ENCODE measurements at regions not wholly inside any gene's neighbourhood (a gene's known extent, or its start where the extent isn't known, plus 50 kb on each side); places are given as distances from the start of the nearest gene placed in this dataset.
"Not testable (repeated sequence)": the region's sequence is repeated elsewhere in the genome, so short reads cannot be mapped to it uniquely, and the experiment has no call there.

GRCh38 chr10:10759806-10760205 is 257.9 kb upstream of the CELF2 start:
- DNase-seq, POLR2A ChIA-PET, H3K9me3 Mint-ChIP-seq, H3K36me3 Mint-ChIP-seq, H3K4me3 Mint-ChIP-seq, ATAC-seq, H3K27ac Mint-ChIP-seq, H3K4me1 Mint-ChIP-seq: not testable (repeated sequence)
- peaks cover 0 to 22% (median 3%) of the 10 kb centered on the region in 5 donors for H3K27me3 Mint-ChIP-seq

- no peak overlapping the region for H3K4me3 Mint-ChIP-seq
- POLR2A ChIA-PET, result no interaction called here
- no peaks in the 10 kb centered on the region for H3K36me3 Mint-ChIP-seq
- no peak for ATAC-seq
- H3K27ac Mint-ChIP-seq, result no peak overlapping the region
- H3K4me1 Mint-ChIP-seq, result no peaks in the 10 kb centered on the region
- H3K9me3 Mint-ChIP-seq, result no peaks in the 10 kb centered on the region
- DNase-seq, result no peak
- H3K27me3 Mint-ChIP-seq, result peaks cover 2 to 32% (median 3%) of the 10 kb centered on the region in 5 donors
Observed at GRCh38 chr10:10765017-10765416, 252.7 kb upstream of the CELF2 start.

- Mint-ChIP-seq H3K4me3 (no peak overlapping the region), H3K27me3 (peaks cover 4 to 21% (median 10%) of the 10 kb centered on the region in 5 donors), H3K4me1 (peaks cover 0 to 2% (median 0%) of the 10 kb centered on the region in 4 donors), H3K36me3 (peaks cover 0 to 5% (median 0%) of the 10 kb centered on the region in 3 donors), H3K27ac (no peak overlapping the region), H3K9me3 (no peaks in the 10 kb centered on the region)
- POLR2A ChIA-PET, result no interaction called here
- DNase-seq (no peak), ATAC-seq (no peak)
Observed at GRCh38 chr10:10772411-10772810, 245.3 kb upstream of the CELF2 start.

GRCh38 chr10:10772874-10773508 is 244.7 kb upstream of the CELF2 start:
- Mint-ChIP-seq H3K36me3 (peaks cover 0 to 5% (median 0%) of the 10 kb centered on the region in 3 donors), H3K4me3 (no peak overlapping the region), H3K27ac (no peak overlapping the region), H3K4me1 (peaks cover 0 to 2% (median 0%) of the 10 kb centered on the region in 4 donors), H3K9me3 (no peaks in the 10 kb centered on the region), H3K27me3 (peaks cover 8 to 26% (median 11%) of the 10 kb centered on the region in 5 donors)
- POLR2A ChIA-PET, result no interaction called here
- ATAC-seq (no peak), DNase-seq (no peak)

- Mint-ChIP-seq H3K27me3 (peaks cover 8 to 27% (median 11%) of the 10 kb centered on the region in 5 donors), H3K9me3 (no peaks in the 10 kb centered on the region)
- ATAC-seq, result no peak
Observed at GRCh38 chr10:10774416-10774815, 243.3 kb upstream of the CELF2 start.

GRCh38 chr10:10776363-10776762 is 241.3 kb upstream of the CELF2 start:
- peaks cover 0 to 2% (median 0%) of the 10 kb centered on the region in 4 donors for H3K4me1 Mint-ChIP-seq
- H3K9me3 Mint-ChIP-seq, result no peaks in the 10 kb centered on the region
- peaks cover 8 to 20% (median 13%) of the 10 kb centered on the region in 5 donors for H3K27me3 Mint-ChIP-seq
- POLR2A ChIA-PET, result no interaction called here
- H3K36me3 Mint-ChIP-seq, result peaks cover 0 to 5% (median 0%) of the 10 kb centered on the region in 3 donors
- no peak overlapping the region for H3K4me3 Mint-ChIP-seq
- H3K27ac Mint-ChIP-seq, result no peak overlapping the region
- no peak for ATAC-seq
- DNase-seq, result no peak

More at GRCh38 chr10:10774416-10774815, 243.3 kb upstream of the CELF2 start:
- no peak overlapping the region for H3K27ac Mint-ChIP-seq
- H3K36me3 Mint-ChIP-seq, result peaks cover 0 to 5% (median 0%) of the 10 kb centered on the region in 3 donors
- POLR2A ChIA-PET, result no interaction called here
- peaks cover 0 to 2% (median 0%) of the 10 kb centered on the region in 4 donors for H3K4me1 Mint-ChIP-seq
- H3K4me3 Mint-ChIP-seq, result no peak overlapping the region
- no peak for DNase-seq

GRCh38 chr10:10777279-10777678 is 240.4 kb upstream of the CELF2 start:
- Mint-ChIP-seq H3K4me3 (no peak overlapping the region), H3K36me3 (peaks cover 0 to 5% (median 0%) of the 10 kb centered on the region in 3 donors), H3K9me3 (no peaks in the 10 kb centered on the region), H3K27ac (peak overlapping the region in 2 of 10 donors; percentile 3), H3K4me1 (peaks cover 0 to 2% (median 0%) of the 10 kb centered on the region in 4 donors), H3K27me3 (peaks cover 8 to 17% (median 12%) of the 10 kb centered on the region in 5 donors)
- ATAC-seq (no peak), DNase-seq (no peak)
- POLR2A ChIA-PET, result no interaction called here

GRCh38 chr10:10777723-10778122 is 239.9 kb upstream of the CELF2 start:
- H3K9me3 Mint-ChIP-seq, result no peaks in the 10 kb centered on the region
- DNase-seq (no peak), ATAC-seq (no peak)
- POLR2A ChIA-PET, result no interaction called here
- peaks cover 8 to 17% (median 13%) of the 10 kb centered on the region in 5 donors for H3K27me3 Mint-ChIP-seq
- no peak overlapping the region for H3K4me3 Mint-ChIP-seq
- peaks cover 0 to 5% (median 0%) of the 10 kb centered on the region in 3 donors for H3K36me3 Mint-ChIP-seq
- H3K27ac Mint-ChIP-seq, result peak overlapping the region in 2 of 10 donors; percentile 3
- peaks cover 0 to 2% (median 0%) of the 10 kb centered on the region in 4 donors for H3K4me1 Mint-ChIP-seq

- peaks cover 0 to 2% (median 0%) of the 10 kb centered on the region in 4 donors for H3K4me1 Mint-ChIP-seq
- POLR2A ChIA-PET, result no interaction called here
- H3K27ac Mint-ChIP-seq, result no peak overlapping the region
- peaks cover 0 to 5% (median 0%) of the 10 kb centered on the region in 3 donors for H3K36me3 Mint-ChIP-seq
- no peaks in the 10 kb centered on the region for H3K9me3 Mint-ChIP-seq
- DNase-seq (no peak), ATAC-seq (no peak)
- H3K4me3 Mint-ChIP-seq, result no peak overlapping the region
- peaks cover 10 to 18% (median 14%) of the 10 kb centered on the region in 5 donors for H3K27me3 Mint-ChIP-seq
Observed at GRCh38 chr10:10778959-10779358, 238.7 kb upstream of the CELF2 start.

- Mint-ChIP-seq H3K9me3 (peaks cover 0 to under 1% (median 0%) of the 10 kb centered on the region in 9 donors), H3K27me3 (peaks cover 10 to 22% (median 16%) of the 10 kb centered on the region in 5 donors), H3K27ac (no peak overlapping the region), H3K36me3 (peaks cover 0 to 5% (median 0%) of the 10 kb centered on the region in 3 donors), H3K4me3 (no peak overlapping the region), H3K4me1 (peaks cover 0 to 2% (median 0%) of the 10 kb centered on the region in 4 donors)
- DNase-seq (no peak), ATAC-seq (no peak)
- POLR2A ChIA-PET, result no interaction called here
Observed at GRCh38 chr10:10779511-10779910, 238.2 kb upstream of the CELF2 start.

GRCh38 chr10:10780746-10781145 is 236.9 kb upstream of the CELF2 start:
- peaks cover 13 to 24% (median 23%) of the 10 kb centered on the region in 5 donors for H3K27me3 Mint-ChIP-seq
- POLR2A ChIA-PET, result no interaction called here
- H3K36me3 Mint-ChIP-seq, result peaks cover 0 to 5% (median 0%) of the 10 kb centered on the region in 3 donors
- peaks cover 0 to 3% (median 0%) of the 10 kb centered on the region in 9 donors for H3K9me3 Mint-ChIP-seq
- DNase-seq, result no peak
- peaks cover 0 to 2% (median under 1%) of the 10 kb centered on the region in 4 donors for H3K4me1 Mint-ChIP-seq
- ATAC-seq, result no peak
- H3K4me3 Mint-ChIP-seq, result no peak overlapping the region
- H3K27ac Mint-ChIP-seq, result no peak overlapping the region

GRCh38 chr10:10782603-10783002 is 235.1 kb upstream of the CELF2 start:
- Mint-ChIP-seq H3K27me3 (peaks cover 9 to 15% (median 11%) of the 10 kb centered on the region in 5 donors), H3K9me3 (peaks cover 0 to 3% (median 0%) of the 10 kb centered on the region in 9 donors), H3K36me3 (no peaks in the 10 kb centered on the region), H3K4me1 (peaks cover 0 to 6% (median 4%) of the 10 kb centered on the region in 4 donors), H3K27ac (no peak overlapping the region), H3K4me3 (no peak overlapping the region)
- no peak for DNase-seq
- POLR2A ChIA-PET, result no interaction called here
- ATAC-seq, result no peak

GRCh38 chr10:10785627-10786026 is 232.0 kb upstream of the CELF2 start:
- ATAC-seq (no peak), DNase-seq (no peak)
- H3K4me1 Mint-ChIP-seq, result peaks cover 0 to 6% (median 4%) of the 10 kb centered on the region in 4 donors
- H3K36me3 Mint-ChIP-seq, result no peaks in the 10 kb centered on the region
- POLR2A ChIA-PET, result no interaction called here
- peaks cover 9 to 13% (median 11%) of the 10 kb centered on the region in 5 donors for H3K27me3 Mint-ChIP-seq
- no peak overlapping the region for H3K4me3 Mint-ChIP-seq
- H3K27ac Mint-ChIP-seq, result no peak overlapping the region
- peaks cover 0 to 3% (median 0%) of the 10 kb centered on the region in 9 donors for H3K9me3 Mint-ChIP-seq

Measured in naive thymus-derived CD8-positive, alpha-beta T cell (primary cell).